Spleen (tissue), 11 donors: ENCODE measurements at regions not wholly inside any gene's neighbourhood (a gene's known extent, or its start where the extent isn't known, plus 50 kb on each side); places are given as distances from the start of the nearest gene placed in this dataset.

Source experiments
- DNase-seq: peaks from one replicate; pipeline ENCODE4 v3.0.0-alpha.2; 2020
- H3K27ac ChIP-seq, 8 donors: fragments of 200-600 bp; sonication (generic) in 7 of 8; 1 replicate in 4 of 8; 2 replicates in 4 of 8; pipeline versions ENCODE4 v1.5.0 to v1.8.0; 2016 to 2021; ENCODE audit warnings: inconsistent platforms in 4 of 8, mild to moderate bottlenecking in 4 of 8, moderate library complexity in 1 of 8
- H3K27me3 ChIP-seq, 7 donors: fragments of 200-600 bp; sonication (generic) in 6 of 7; replicated peaks in 1 of 7; 1 replicate in 4 of 7; 2 replicates in 3 of 7; pipeline versions ENCODE4 v1.5.0 to v1.8.0; 2016 to 2021; ENCODE audit warnings: inconsistent platforms in 3 of 7, mild to moderate bottlenecking in 1 of 7
- H3K36me3 ChIP-seq, 6 donors: fragments of 200-600 bp; sonication (generic) in 5 of 6; 1 replicate in 4 of 6; 2 replicates in 2 of 6; pipeline versions ENCODE4 v1.5.0 to v1.8.0; 2016 to 2021; ENCODE audit warnings: inconsistent platforms in 2 of 6
- H3K4me1 ChIP-seq, 6 donors: fragments of 200-600 bp; sonication (generic) in 5 of 6; 1 replicate in 3 of 6; 2 replicates in 3 of 6; pipeline versions ENCODE4 v1.5.0 to v1.8.0; 2016 to 2021; ENCODE audit warnings: inconsistent platforms in 3 of 6
- H3K4me3 ChIP-seq, 8 donors: fragments of 200-600 bp; sonication (generic) in 7 of 8; 1 replicate in 4 of 8; 2 replicates in 4 of 8; pipeline versions ENCODE4 v1.5.0 to v1.8.0; 2016 to 2021; ENCODE audit warnings: inconsistent platforms in 4 of 8, mild to moderate bottlenecking in 4 of 8, moderate library complexity in 2 of 8
- H3K9me3 ChIP-seq, 8 donors: fragments of 200-600 bp; sonication (generic) in 7 of 8; 1 replicate in 4 of 8; 2 replicates in 4 of 8; pipeline versions ENCODE4 v1.5.0 to v1.8.0; 2016 to 2021; ENCODE audit warnings: inconsistent platforms in 4 of 8
- POLR2A ChIP-seq, 3 donors: fragments of 450-650 bp; IDR thresholded peaks; one replicate each; pipeline ENCODE4 v1.5.1; 2017; ENCODE audit warnings: antibody characterized with exemption in 3 of 3, mild to moderate bottlenecking in 1 of 3
- POLR2AphosphoS5 ChIP-seq, 3 donors: sonication (generic); formaldehyde crosslinking; IDR thresholded peaks; one replicate each; pipeline ENCODE4 v1.5.1; 2017; ENCODE audit warnings: antibody characterized with exemption in 3 of 3
- WGBS, 5 donors: extraction: QIAGEN DNeasy Blood & Tissue Kit in 3 of 5; methylation state at CpG; one replicate each; pipeline versions ENCODE4 v1.1.5 to v1.1.7; 2013 to 2018; 5-methylcytosine and 5-hydroxymethylcytosine counted together
- intact Hi-C: fragments of 100-400 bp; cut with DNase I; formaldehyde crosslinking; loops from one replicate; pipeline ENCODE4 v1.15.0; 2023; ENCODE audit warnings: low total_unique reads
- TF ChIP-seq, protein P1 (sequence below), 11 experiments: fragments of 200-600 bp in 7 of 11; fragments of 450-650 bp in 4 of 11; sonication (generic) in 4 of 11; IDR thresholded peaks in 8 of 11; conservative IDR thresholded peaks in 3 of 11; 1 replicate in 7 of 11; 2 replicates in 4 of 11; pipeline versions ENCODE4 v1.4.0 to v1.8.0; 2016 to 2021; ENCODE audit warnings: antibody characterized with exemption in 11 of 11, inconsistent platforms in 4 of 11, mild to moderate bottlenecking in 1 of 11
- donor health status: healthy with polysubstance abuse.
- donor health status: DM: no; HTN: no; CAD: no; lungs with moderate emphysema.
- donor health status: DM: no; HTN: no; CAD: no.
- donor health status: Bipolar disorder and iron deficiency.
- donor health status: healthy.
- donor health status: DM: no; HTN: no; CAD: no.
- donor health status: DM: yes; HTN: yes; CAD: no.

DNA sequence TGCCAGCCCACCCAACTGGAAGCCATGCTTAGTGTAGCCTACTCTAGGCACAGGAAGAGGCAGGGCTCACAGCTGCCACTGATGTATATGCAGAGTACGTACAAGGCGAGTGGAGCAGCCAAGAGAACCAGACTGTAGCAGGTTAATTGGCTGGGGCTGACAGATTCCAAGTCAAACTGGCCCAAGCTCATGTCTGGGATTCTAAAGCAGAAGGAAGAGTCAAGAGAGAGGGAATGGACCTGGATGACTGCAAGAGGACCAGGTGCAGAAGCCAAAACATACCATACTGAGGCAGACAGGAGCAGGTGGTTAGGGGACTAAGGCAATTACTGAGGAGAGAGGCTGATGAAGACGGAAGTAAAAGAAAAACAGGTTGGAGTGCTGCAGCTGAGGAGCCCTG lies 51.3 kb upstream of the LRRN2 start:
- WGBS, 5 donors: 66 to 86% (median 75%) methylated on average over 3 of the region's 3 CpGs
- DNase-seq: no peak
- Histone ChIP-seq H3K4me3 (no peak overlapping the region), H3K4me1 (no peaks in the 10 kb centered on the region), H3K27ac (no peak overlapping the region), H3K9me3 (peaks cover 3 to 27% (median 15%) of the 10 kb centered on the region in 8 donors), H3K36me3 (no peaks in the 10 kb centered on the region), H3K27me3 (peaks cover 0 to 18% (median 0%) of the 10 kb centered on the region in 7 donors)
- no peak for TF ChIP-seq POLR2A (IDR thresholded peaks at IDR 0.05)
- TF ChIP-seq POLR2AphosphoS5 (IDR thresholded peaks at IDR 0.05): no peak
- TF ChIP-seq, protein P1, sequence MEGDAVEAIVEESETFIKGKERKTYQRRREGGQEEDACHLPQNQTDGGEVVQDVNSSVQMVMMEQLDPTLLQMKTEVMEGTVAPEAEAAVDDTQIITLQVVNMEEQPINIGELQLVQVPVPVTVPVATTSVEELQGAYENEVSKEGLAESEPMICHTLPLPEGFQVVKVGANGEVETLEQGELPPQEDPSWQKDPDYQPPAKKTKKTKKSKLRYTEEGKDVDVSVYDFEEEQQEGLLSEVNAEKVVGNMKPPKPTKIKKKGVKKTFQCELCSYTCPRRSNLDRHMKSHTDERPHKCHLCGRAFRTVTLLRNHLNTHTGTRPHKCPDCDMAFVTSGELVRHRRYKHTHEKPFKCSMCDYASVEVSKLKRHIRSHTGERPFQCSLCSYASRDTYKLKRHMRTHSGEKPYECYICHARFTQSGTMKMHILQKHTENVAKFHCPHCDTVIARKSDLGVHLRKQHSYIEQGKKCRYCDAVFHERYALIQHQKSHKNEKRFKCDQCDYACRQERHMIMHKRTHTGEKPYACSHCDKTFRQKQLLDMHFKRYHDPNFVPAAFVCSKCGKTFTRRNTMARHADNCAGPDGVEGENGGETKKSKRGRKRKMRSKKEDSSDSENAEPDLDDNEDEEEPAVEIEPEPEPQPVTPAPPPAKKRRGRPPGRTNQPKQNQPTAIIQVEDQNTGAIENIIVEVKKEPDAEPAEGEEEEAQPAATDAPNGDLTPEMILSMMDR (IDR thresholded peaks at IDR 0.05 in 8 of 11, conservative IDR thresholded peaks at IDR 0.05 in 3 of 11): no peak
- intact Hi-C loops: no loop called here

DNA sequence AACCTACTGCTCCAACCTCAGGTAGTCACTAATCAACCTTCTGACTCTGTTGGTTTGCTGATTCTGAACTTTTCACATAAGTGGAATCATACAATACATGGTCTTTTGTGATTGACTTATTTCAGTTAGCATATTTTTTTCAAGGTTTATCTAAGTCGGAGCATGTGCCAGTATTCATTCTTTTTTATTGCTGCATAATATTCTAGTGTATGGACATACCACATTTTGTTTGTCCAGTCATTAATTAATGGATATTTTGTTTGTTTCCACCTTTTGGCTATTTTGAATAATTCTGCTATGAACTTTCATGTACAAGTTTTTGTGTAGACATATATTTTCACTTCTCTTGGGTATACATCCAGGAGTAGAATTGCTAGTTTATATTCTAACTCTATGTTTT lies 53.0 kb upstream of the LRRN2 start:
- Histone ChIP-seq H3K27ac (no peak overlapping the region), H3K4me1 (no peaks in the 10 kb centered on the region), H3K27me3 (peaks cover 0 to 27% (median 0%) of the 10 kb centered on the region in 7 donors), H3K9me3 (peaks cover 3 to 27% (median 15%) of the 10 kb centered on the region in 8 donors), H3K36me3 (no peaks in the 10 kb centered on the region), H3K4me3 (no peak overlapping the region)
- 85 to 96% (median 90%) methylated on average over 1 of the region's 1 CpG for WGBS, 5 donors
- no peak for TF ChIP-seq POLR2A (IDR thresholded peaks at IDR 0.05)
- intact Hi-C loops: no loop called here
- no peak for DNase-seq

DNA sequence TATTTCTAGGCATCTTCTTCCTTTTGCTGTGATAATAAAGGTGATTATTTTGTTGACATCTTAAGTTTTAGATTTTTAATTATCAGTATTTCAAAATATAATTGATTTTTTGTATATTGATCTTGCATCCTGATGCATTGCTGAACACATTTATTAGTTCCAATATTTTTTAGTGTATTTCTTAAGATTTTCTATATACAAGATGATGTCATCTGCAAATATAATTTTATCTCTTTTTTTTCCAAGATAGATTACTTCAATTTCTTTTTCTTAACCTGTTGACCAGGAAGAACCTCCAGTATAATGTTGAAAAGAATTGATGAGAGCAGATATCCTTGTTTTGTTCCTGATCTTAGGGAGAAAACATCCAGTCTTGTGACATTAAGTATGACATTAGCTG lies 54.8 kb upstream of the LRRN2 start:
- Histone ChIP-seq H3K27me3 (peaks cover 0 to 24% (median 0%) of the 10 kb centered on the region in 7 donors), H3K27ac (no peak overlapping the region), H3K4me1 (no peaks in the 10 kb centered on the region), H3K9me3 (peaks cover 3 to 27% (median 15%) of the 10 kb centered on the region in 8 donors), H3K4me3 (no peak overlapping the region), H3K36me3 (no peaks in the 10 kb centered on the region)
- DNase-seq: no peak
- intact Hi-C loops: no loop called here
- TF ChIP-seq POLR2A (IDR thresholded peaks at IDR 0.05) (no peak), POLR2AphosphoS5 (IDR thresholded peaks at IDR 0.05) (no peak)
- TF ChIP-seq, protein P1 (IDR thresholded peaks at IDR 0.05 in 8 of 11, conservative IDR thresholded peaks at IDR 0.05 in 3 of 11): no peak

DNA sequence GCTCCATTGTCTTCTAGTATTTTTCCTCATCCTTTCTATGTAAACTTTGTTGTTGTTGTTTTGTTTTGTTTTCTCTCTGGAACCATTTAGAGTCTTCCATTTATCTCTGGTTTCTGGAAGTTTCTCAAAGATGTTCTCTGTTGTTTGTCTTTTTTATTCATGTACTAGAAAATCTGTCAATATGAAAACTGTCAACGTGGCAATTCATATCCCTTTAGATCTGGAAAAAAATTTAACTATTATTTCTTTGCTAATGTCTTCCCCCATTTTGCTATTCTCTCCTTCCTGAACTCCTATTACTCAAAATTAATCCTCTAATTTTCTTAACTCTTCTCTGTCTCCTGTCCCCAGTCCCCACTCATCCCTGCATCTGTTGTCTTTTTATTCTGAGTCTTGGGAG lies 55.9 kb upstream of the LRRN2 start:
- H3K9me3 ChIP-seq: peaks cover 3 to 27% (median 15%) of the 10 kb centered on the region in 8 donors
- intact Hi-C loops: no loop called here
- 61 to 86% (median 70%) methylated on average over 1 of the region's 1 CpG for WGBS, 5 donors
- no peaks in the 10 kb centered on the region for H3K4me1 ChIP-seq
- DNase-seq: no peak
- H3K4me3 ChIP-seq: no peak overlapping the region
- TF ChIP-seq POLR2AphosphoS5 (IDR thresholded peaks at IDR 0.05): no peak
- peaks cover 0 to 24% (median 0%) of the 10 kb centered on the region in 7 donors for H3K27me3 ChIP-seq
- H3K36me3 ChIP-seq: no peaks in the 10 kb centered on the region
- H3K27ac ChIP-seq: no peak overlapping the region

DNA sequence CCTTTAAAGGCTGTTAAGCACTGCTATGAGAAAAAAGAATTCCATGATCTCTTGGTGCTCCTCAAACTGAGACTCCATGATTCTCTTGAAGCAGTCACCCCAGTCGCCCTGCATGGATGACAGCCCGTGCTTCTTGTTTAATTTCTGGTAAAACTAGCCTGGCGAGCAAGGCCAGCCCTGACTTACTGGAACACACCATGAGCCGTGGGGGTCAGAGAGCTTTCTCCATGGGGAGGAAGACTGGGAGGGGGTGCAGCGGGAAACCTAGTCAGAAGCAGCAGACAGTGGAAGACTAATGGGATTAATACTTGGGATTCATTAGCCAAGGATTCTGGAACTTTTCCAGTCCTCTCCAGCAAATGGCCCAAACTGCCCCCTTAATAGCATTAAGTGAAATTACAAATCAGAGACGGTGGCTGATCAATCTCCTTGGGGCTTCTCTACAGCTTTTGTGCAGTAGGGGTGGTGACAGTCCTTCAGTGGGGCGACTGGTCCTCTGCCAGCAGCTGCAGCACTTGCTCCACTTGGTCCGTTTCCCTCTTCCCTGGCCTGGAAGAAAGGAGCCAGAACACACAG lies 57.2 kb upstream of the LRRN2 start:
- Histone ChIP-seq H3K9me3 (peaks cover 3 to 24% (median 15%) of the 10 kb centered on the region in 8 donors), H3K27ac (no peak overlapping the region), H3K4me3 (no peak overlapping the region), H3K4me1 (no peaks in the 10 kb centered on the region), H3K36me3 (no peaks in the 10 kb centered on the region), H3K27me3 (peaks cover 0 to 18% (median 0%) of the 10 kb centered on the region in 7 donors)
- intact Hi-C loops: no loop called here
- TF ChIP-seq, protein P1 (IDR thresholded peaks at IDR 0.05 in 8 of 11, conservative IDR thresholded peaks at IDR 0.05 in 3 of 11): no peak
- TF ChIP-seq POLR2A (IDR thresholded peaks at IDR 0.05): no peak
- no peak for TF ChIP-seq POLR2AphosphoS5 (IDR thresholded peaks at IDR 0.05)
- DNase-seq: no peak
- WGBS, 5 donors: 74 to 88% (median 84%) methylated on average over 8 of the region's 8 CpGs
